ENCODE measurements at regions not wholly inside any gene's neighbourhood (a gene's known extent, or its start where the extent isn't known, plus 50 kb on each side); places are given as distances from the start of the nearest gene placed in this dataset.

DNA sequence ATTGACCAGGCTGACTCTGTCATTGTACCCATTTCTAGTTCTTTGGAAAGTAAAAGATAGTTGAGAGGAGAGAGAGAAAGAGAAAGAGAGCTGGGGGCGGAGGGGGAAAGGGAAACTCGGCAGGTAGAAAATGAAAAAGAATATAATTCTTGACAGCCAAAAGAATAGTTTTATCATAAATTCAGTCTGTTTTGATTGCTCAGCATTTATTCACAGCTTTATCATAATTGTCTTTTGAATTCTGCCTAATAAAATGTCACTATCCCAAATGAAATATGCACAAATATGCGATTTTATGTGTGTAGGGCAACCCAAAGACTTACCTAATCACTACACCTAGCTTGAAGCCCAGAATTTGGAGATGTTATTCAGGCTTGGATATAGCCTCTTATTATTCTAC lies 1024.0 kb upstream of the PABPC4L start:
- TF ChIP-seq EZH2phosphoT487 (IDR thresholded peaks at IDR 0.05; ENCODE audit: insufficient read depth, low read depth) (no peak), EZH2 (IDR thresholded peaks at IDR 0.05; ENCODE audit: insufficient read depth, poor library complexity, severe bottlenecking) (no peak)

All from GM23248 (cell line).